ENCODE measurements at regions not wholly inside any gene's neighbourhood (a gene's known extent, or its start where the extent isn't known, plus 50 kb on each side); places are given as distances from the start of the nearest gene placed in this dataset.

DNA sequence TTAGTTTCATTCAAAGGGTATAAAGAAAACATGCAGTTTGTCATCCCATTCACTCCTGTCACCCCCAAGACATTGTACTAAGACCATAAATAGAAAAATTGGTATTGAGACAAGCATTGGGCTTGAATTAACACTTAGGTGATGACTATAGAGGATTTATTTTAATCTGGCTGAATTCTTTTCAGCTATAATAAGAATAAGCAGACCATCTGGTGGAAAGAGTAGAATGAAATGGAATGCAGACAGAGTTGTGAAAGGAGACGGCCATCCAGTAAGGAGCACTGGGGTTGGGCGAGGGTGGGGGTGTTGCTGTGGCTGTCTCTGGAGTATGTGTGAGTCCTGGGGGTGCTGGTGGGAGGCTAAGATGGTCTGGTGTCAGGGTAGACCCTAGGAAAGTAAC, 125.0 kb upstream of the IVNS1ABP start:
- Histone ChIP-seq H3K36me3 (ENCODE audit: low read depth, low read length) (no peaks in the 10 kb centered on the region), H3K27ac (ENCODE audit: low read length) (no peak overlapping the region), H3F3A (ENCODE audit: low read length, unreplicated experiment) (peaks cover 8% of the 10 kb centered on the region), H3K79me2 (ENCODE audit: low read length) (no peaks in the 10 kb centered on the region), H2AFZ (ENCODE audit: low read length) (no peak overlapping the region), H3K9me2 (replicated peaks; ENCODE audit: low read length) (no peaks in the 10 kb centered on the region), H4K20me1 (ENCODE audit: low read length) (no peaks in the 10 kb centered on the region), H3K9ac (ENCODE audit: low read length) (no peak overlapping the region), H3K4me3 (ENCODE audit: low read length) (no peak overlapping the region), H3K9me3 (ENCODE audit: low read length) (no peaks in the 10 kb centered on the region), H3K27me3 (ENCODE audit: low read length) (no peaks in the 10 kb centered on the region), H3K4me2 (ENCODE audit: low read length) (peak overlapping the region; percentile 57), H3K4me1 (ENCODE audit: insufficient read depth, low read length) (peaks cover 37% of the 10 kb centered on the region)
- ChIA-PET CTCF (no interaction called here), POLR2A (ENCODE audit: unreplicated experiment) (no interaction called here)
- intact Hi-C loops (cut with micrococcal nuclease), result no loop called here
- TF ChIP-seq EZH2 (IDR thresholded peaks at IDR 0.05; ENCODE audit: low read length, unreplicated experiment), result no peak
- no peak for TF ChIP-seq EZH2phosphoT487 (IDR thresholded peaks at IDR 0.05; ENCODE audit: borderline replicate concordance, low read length)
- TF ChIP-seq, protein P1, sequence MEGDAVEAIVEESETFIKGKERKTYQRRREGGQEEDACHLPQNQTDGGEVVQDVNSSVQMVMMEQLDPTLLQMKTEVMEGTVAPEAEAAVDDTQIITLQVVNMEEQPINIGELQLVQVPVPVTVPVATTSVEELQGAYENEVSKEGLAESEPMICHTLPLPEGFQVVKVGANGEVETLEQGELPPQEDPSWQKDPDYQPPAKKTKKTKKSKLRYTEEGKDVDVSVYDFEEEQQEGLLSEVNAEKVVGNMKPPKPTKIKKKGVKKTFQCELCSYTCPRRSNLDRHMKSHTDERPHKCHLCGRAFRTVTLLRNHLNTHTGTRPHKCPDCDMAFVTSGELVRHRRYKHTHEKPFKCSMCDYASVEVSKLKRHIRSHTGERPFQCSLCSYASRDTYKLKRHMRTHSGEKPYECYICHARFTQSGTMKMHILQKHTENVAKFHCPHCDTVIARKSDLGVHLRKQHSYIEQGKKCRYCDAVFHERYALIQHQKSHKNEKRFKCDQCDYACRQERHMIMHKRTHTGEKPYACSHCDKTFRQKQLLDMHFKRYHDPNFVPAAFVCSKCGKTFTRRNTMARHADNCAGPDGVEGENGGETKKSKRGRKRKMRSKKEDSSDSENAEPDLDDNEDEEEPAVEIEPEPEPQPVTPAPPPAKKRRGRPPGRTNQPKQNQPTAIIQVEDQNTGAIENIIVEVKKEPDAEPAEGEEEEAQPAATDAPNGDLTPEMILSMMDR (conservative IDR thresholded peaks at IDR 0.05; ENCODE audit: low read depth, low read length), result no peak
- no TSS peak for BruUV-seq (replicated peaks)
- DNase-seq (no peak), ATAC-seq (no peak)

DNA sequence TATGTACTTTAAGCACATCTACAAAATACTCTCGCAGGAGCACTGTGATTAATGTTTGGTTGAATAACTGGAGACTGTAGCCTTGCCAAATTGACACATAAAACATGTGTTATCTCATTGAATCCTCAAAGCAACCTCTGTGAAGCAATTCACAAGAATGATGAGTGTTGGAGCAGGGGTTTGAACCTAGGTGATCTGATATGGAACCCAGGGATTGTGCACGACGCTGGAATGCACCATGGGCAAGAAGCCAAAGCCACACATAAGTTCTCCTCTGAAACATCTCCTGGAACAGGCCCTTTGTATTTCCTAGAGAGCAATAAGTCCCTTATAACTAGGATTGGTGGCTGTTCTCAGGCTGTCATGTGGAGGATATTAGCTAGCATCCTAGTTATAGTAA, 124.6 kb upstream of the IVNS1ABP start:
- ChIA-PET CTCF (no interaction called here), POLR2A (ENCODE audit: unreplicated experiment) (no interaction called here)
- no TSS peak for BruUV-seq (replicated peaks)
- Histone ChIP-seq H3K79me2 (ENCODE audit: low read length) (no peaks in the 10 kb centered on the region), H3K27ac (ENCODE audit: low read length) (peak overlapping the region; percentile 56; the same call in 1 of the 2 replicates), H3K9ac (ENCODE audit: low read length) (no peak overlapping the region), H3K9me3 (ENCODE audit: low read length) (no peaks in the 10 kb centered on the region), H3K4me1 (ENCODE audit: insufficient read depth, low read length) (peaks cover 37% of the 10 kb centered on the region), H3K27me3 (ENCODE audit: low read length) (no peaks in the 10 kb centered on the region), H3K36me3 (ENCODE audit: low read depth, low read length) (no peaks in the 10 kb centered on the region), H3K9me2 (replicated peaks; ENCODE audit: low read length) (no peaks in the 10 kb centered on the region), H3K4me2 (ENCODE audit: low read length) (peak overlapping the region; percentile 57), H4K20me1 (ENCODE audit: low read length) (no peaks in the 10 kb centered on the region), H3F3A (ENCODE audit: low read length, unreplicated experiment) (peaks cover 8% of the 10 kb centered on the region), H3K4me3 (ENCODE audit: low read length) (no peak overlapping the region), H2AFZ (ENCODE audit: low read length) (no peak overlapping the region)
- DNase-seq (peak; percentile 88), ATAC-seq (peak; percentile 53)
- intact Hi-C loops (cut with micrococcal nuclease), result no loop called here
- TF ChIP-seq EZH2phosphoT487 (IDR thresholded peaks at IDR 0.05; ENCODE audit: borderline replicate concordance, low read length), result no peak
- no peak for TF ChIP-seq EZH2 (IDR thresholded peaks at IDR 0.05; ENCODE audit: low read length, unreplicated experiment)
- TF ChIP-seq, protein P1 (conservative IDR thresholded peaks at IDR 0.05; ENCODE audit: low read depth, low read length), result no peak

DNA sequence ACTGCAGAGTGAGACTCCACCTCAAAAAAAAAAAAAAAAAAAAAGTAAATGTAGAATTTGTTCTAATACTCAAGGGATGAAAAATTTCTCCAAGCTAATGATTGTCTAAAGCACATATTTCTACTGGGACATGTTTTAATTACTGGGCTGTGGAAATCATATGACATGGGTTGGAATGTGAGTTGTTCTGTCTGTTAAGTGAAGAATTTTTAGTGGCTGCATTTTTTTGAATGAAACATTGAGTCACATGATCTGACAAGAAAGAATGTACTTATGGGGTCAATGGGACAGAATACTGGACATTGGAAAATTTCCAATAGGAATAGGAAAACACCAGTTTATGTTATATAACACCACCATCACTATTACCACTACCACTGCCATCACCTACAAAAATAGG, 123.8 kb upstream of the IVNS1ABP start:
- Histone ChIP-seq H3K4me1 (ENCODE audit: insufficient read depth, low read length) (peaks cover 37% of the 10 kb centered on the region), H3K4me3 (ENCODE audit: low read length) (no peak overlapping the region)

More for the DNA sequence above, 123.8 kb upstream of the IVNS1ABP start:
- Histone ChIP-seq H3K27me3 (ENCODE audit: low read length) (no peaks in the 10 kb centered on the region), H3K36me3 (ENCODE audit: low read depth, low read length) (no peaks in the 10 kb centered on the region), H3K27ac (ENCODE audit: low read length) (peak overlapping the region; percentile 56; the same call in 1 of the 2 replicates), H4K20me1 (ENCODE audit: low read length) (no peaks in the 10 kb centered on the region), H3K4me2 (ENCODE audit: low read length) (peak overlapping the region; percentile 57), H3K79me2 (ENCODE audit: low read length) (no peaks in the 10 kb centered on the region), H3K9ac (ENCODE audit: low read length) (no peak overlapping the region), H2AFZ (ENCODE audit: low read length) (no peak overlapping the region), H3K9me2 (replicated peaks; ENCODE audit: low read length) (no peaks in the 10 kb centered on the region), H3F3A (ENCODE audit: low read length, unreplicated experiment) (peaks cover 8% of the 10 kb centered on the region), H3K9me3 (ENCODE audit: low read length) (no peaks in the 10 kb centered on the region)
- ATAC-seq (no peak), DNase-seq (no peak)
- intact Hi-C loops (cut with micrococcal nuclease), result no loop called here
- TF ChIP-seq EZH2 (IDR thresholded peaks at IDR 0.05; ENCODE audit: low read length, unreplicated experiment) (no peak), EZH2phosphoT487 (IDR thresholded peaks at IDR 0.05; ENCODE audit: borderline replicate concordance, low read length) (no peak)
- TF ChIP-seq, protein P1 (conservative IDR thresholded peaks at IDR 0.05; ENCODE audit: low read depth, low read length), result no peak
- POLR2A ChIA-PET (ENCODE audit: unreplicated experiment), result interaction anchor here (0.5 kb wide), 1 partner anchor 124 kb away, joined by 6 read pairs; the partner anchor contains the start of gene IVNS1ABP
- CTCF ChIA-PET, result no interaction called here
- no TSS peak for BruUV-seq (replicated peaks)

Data from PC-3 (cell line).